H1 (cell line): ENCODE measurements at regions not wholly inside any gene's neighbourhood (a gene's known extent, or its start where the extent isn't known, plus 50 kb on each side); places are given as distances from the start of the nearest gene placed in this dataset.

ENCODE experiments used
- CTCF ChIA-PET: fragments of 300-600 bp; sonication (Branson Sonifier 250); formaldehyde crosslinking; loops from one replicate; lab custom pipeline; 2021; ENCODE audit not compliant: partially characterized antibody; lab: Charles Lee
- POLR2A ChIA-PET: fragments of 300-600 bp; sonication (Branson Sonifier 250); formaldehyde crosslinking; loops from one replicate; lab custom pipeline; 2021; ENCODE audit warnings: inconsistent platforms; ENCODE audit not compliant: partially characterized antibody; lab: Charles Lee
- DNase-seq, 2 experiments: peaks; one replicate each; pipeline versions ENCODE4 v3.0.0 to v3.0.0-alpha.2; 2010 to 2022; ENCODE audit warnings: low spot score in 2 of 2, low read depth in 1 of 2, mixed read lengths in 1 of 2
- FAIRE-seq: peaks from 2 replicates; lab custom pipeline; 2011; peaks lifted over from hg19 to GRCh38; lab: Jason Lieb, UNC
- H2AFZ ChIP-seq: 2 replicates; pipeline ENCODE4 v1.8.1; 2012; ENCODE audit warnings: low read length, inconsistent platforms
- H2AK5ac ChIP-seq: 2 replicates; pipeline ENCODE4 v1.6.1; 2013; ENCODE audit warnings: low read depth, low read length
- H2BK120ac ChIP-seq: replicated peaks from 2 replicates; pipeline ENCODE3; 2013; ENCODE audit warnings: low read depth, low read length, inconsistent platforms
- H2BK12ac ChIP-seq: 2 replicates; pipeline ENCODE4 v1.6.1; 2013; ENCODE audit warnings: low read depth, low read length
- H2BK15ac ChIP-seq: 2 replicates; pipeline ENCODE4 v1.6.1; 2013; ENCODE audit warnings: low read length
- H2BK20ac ChIP-seq: 2 replicates; pipeline ENCODE4 v1.6.1; 2013; ENCODE audit warnings: low read length
- H2BK5ac ChIP-seq: 2 replicates; pipeline ENCODE4 v1.6.1; 2013; ENCODE audit warnings: low read depth, low read length
- H3K14ac ChIP-seq: 2 replicates; pipeline ENCODE4 v1.6.1; 2013; ENCODE audit warnings: inconsistent platforms; ENCODE audit not compliant: insufficient read length
- H3K18ac ChIP-seq: 2 replicates; pipeline ENCODE4 v1.6.1; 2013; ENCODE audit warnings: low read length; ENCODE audit errors: extremely low read depth
- H3K23ac ChIP-seq: 2 replicates; pipeline ENCODE4 v1.6.1; 2013; ENCODE audit warnings: inconsistent platforms; ENCODE audit not compliant: insufficient read length
- H3K23me2 ChIP-seq: 2 replicates; pipeline ENCODE4 v1.6.1; 2013; ENCODE audit warnings: low read depth, low read length
- H3K27ac ChIP-seq: 2 replicates; pipeline ENCODE4 v1.6.1; 2011; ENCODE audit warnings: low read depth, low read length, inconsistent platforms
- H3K27me3 ChIP-seq, 4 experiments: replicated peaks in 1 of 4; 1 replicate in 1 of 4; 2 replicates in 3 of 4; pipeline versions ENCODE4 v1.6.1 to v1.8.1; 2011 to 2013; ENCODE audit warnings: low read length in 3 of 4, mild to moderate bottlenecking in 3 of 4, inconsistent platforms in 2 of 4, mixed read lengths in 2 of 4, moderate library complexity in 1 of 4; ENCODE audit not compliant: control insufficient read depth in 3 of 4, insufficient read depth in 3 of 4; ENCODE audit errors: extremely low read depth in 1 of 4
- H3K36me3 ChIP-seq, 4 experiments: 2 replicates each; pipeline versions ENCODE4 v1.6.1 to v1.8.1; 2011 to 2013; ENCODE audit warnings: mild to moderate bottlenecking in 4 of 4, low read length in 3 of 4, moderate library complexity in 2 of 4, control low read depth in 1 of 4, inconsistent platforms in 1 of 4; ENCODE audit not compliant: insufficient read depth in 4 of 4, control insufficient read depth in 2 of 4
- H3K4ac ChIP-seq: replicated peaks from 2 replicates; pipeline ENCODE3; 2013; ENCODE audit warnings: low read length, low read depth, mixed read lengths, inconsistent platforms; ENCODE audit not compliant: insufficient read length
- H3K4me1 ChIP-seq, 4 experiments: replicated peaks in 1 of 4; 1 replicate in 1 of 4; 2 replicates in 3 of 4; pipeline versions ENCODE4 v1.6.1 to v1.8.1; 2011 to 2013; ENCODE audit warnings: low read length in 3 of 4, inconsistent platforms in 2 of 4, mixed read lengths in 1 of 4; ENCODE audit not compliant: insufficient read depth in 4 of 4, control insufficient read depth in 3 of 4
- H3K4me2 ChIP-seq, 2 experiments: 2 replicates each; pipeline versions ENCODE4 v1.6.1 to v1.8.1; 2011 to 2013; ENCODE audit warnings: low read depth in 2 of 2, low read length in 2 of 2, control low read depth in 1 of 2, inconsistent platforms in 1 of 2, mild to moderate bottlenecking in 1 of 2; ENCODE audit not compliant: insufficient read depth in 1 of 2
- H3K4me3 ChIP-seq, 4 experiments: fragments of 200-600, 300-600 bp in 1 of 4; sonication (generic), shearing (Covaris generic), sonication (Bioruptor Twin) in 1 of 4; 2 replicates each; pipeline versions ENCODE4 v1.5.1 to v1.8.1; 2011 to 2016; ENCODE audit warnings: low read length in 4 of 4, low read depth in 3 of 4, control low read depth in 2 of 4, inconsistent platforms in 2 of 4, mild to moderate bottlenecking in 2 of 4, mixed read lengths in 1 of 4, moderate library complexity in 1 of 4; ENCODE audit not compliant: insufficient read depth in 2 of 4; ENCODE audit errors: extremely low read depth in 1 of 4
- H3K56ac ChIP-seq: replicated peaks from 2 replicates; pipeline ENCODE3; 2013; ENCODE audit warnings: low read depth, mild to moderate bottlenecking, mixed read lengths, low read length, inconsistent platforms; ENCODE audit not compliant: insufficient read length
- H3K79me1 ChIP-seq: 2 replicates; pipeline ENCODE4 v1.6.1; 2013; ENCODE audit warnings: low read depth, low read length, control low read depth
- H3K79me2 ChIP-seq, 2 experiments: 2 replicates each; pipeline versions ENCODE4 v1.6.1 to v1.8.1; 2012 to 2013; ENCODE audit warnings: low read length in 2 of 2, mild to moderate bottlenecking in 2 of 2, inconsistent platforms in 1 of 2; ENCODE audit not compliant: insufficient read depth in 2 of 2, control insufficient read depth in 1 of 2
- H3K9ac ChIP-seq, 4 experiments: replicated peaks in 1 of 4; 1 replicate in 1 of 4; 2 replicates in 3 of 4; pipeline versions ENCODE4 v1.6.1 to v1.8.1; 2011 to 2013; ENCODE audit warnings: low read depth in 3 of 4, low read length in 3 of 4, control low read depth in 2 of 4, mild to moderate bottlenecking in 2 of 4, moderate library complexity in 2 of 4, inconsistent platforms in 1 of 4; ENCODE audit errors: extremely low read depth in 1 of 4
- H3K9me3 ChIP-seq, 2 experiments: 2 replicates each; pipeline versions ENCODE4 v1.6.1 to v1.8.1; 2012 to 2013; ENCODE audit warnings: mild to moderate bottlenecking in 2 of 2, moderate library complexity in 2 of 2, control low read depth in 1 of 2, inconsistent platforms in 1 of 2, low read depth in 1 of 2, low read length in 1 of 2, mixed read lengths in 1 of 2; ENCODE audit not compliant: insufficient read depth in 2 of 2
- H4K20me1 ChIP-seq, 2 experiments: replicated peaks in 1 of 2; 2 replicates each; pipeline versions ENCODE3 to v1.8.1; 2011 to 2013; ENCODE audit warnings: inconsistent platforms in 2 of 2, low read length in 2 of 2, mild to moderate bottlenecking in 1 of 2; ENCODE audit not compliant: insufficient read depth in 2 of 2, control insufficient read depth in 1 of 2
- H4K5ac ChIP-seq: 2 replicates; pipeline ENCODE4 v1.6.1; 2013; ENCODE audit warnings: low read length, low read depth, mixed read lengths, inconsistent platforms; ENCODE audit not compliant: insufficient read length
- H4K8ac ChIP-seq: 2 replicates; pipeline ENCODE4 v1.8.0; 2013; ENCODE audit warnings: mild to moderate bottlenecking, moderate library complexity, low read length, inconsistent platforms; ENCODE audit not compliant: insufficient read depth; ENCODE audit errors: extremely low read depth
- H4K91ac ChIP-seq: replicated peaks from 2 replicates; pipeline ENCODE3; 2013; ENCODE audit warnings: low read length, mixed read lengths, inconsistent platforms; ENCODE audit not compliant: insufficient read length
- BACH1 ChIP-seq: IDR thresholded peaks from 2 replicates; pipeline ENCODE4 v1.6.1; 2012; ENCODE audit warnings: low read length, improper control_type of control experiment
- BCL11A ChIP-seq, 2 experiments: IDR thresholded peaks; one replicate each; pipeline ENCODE4 v1.6.1; 2011; ENCODE audit warnings: low read depth in 2 of 2, low read length in 2 of 2, mild to moderate bottlenecking in 2 of 2
- CEBPB ChIP-seq: IDR thresholded peaks from 2 replicates; pipeline ENCODE4 v1.6.1; 2012; ENCODE audit warnings: low read depth, low read length
- EGR1 ChIP-seq: IDR thresholded peaks from 2 replicates; pipeline ENCODE4 v1.6.1; 2011; ENCODE audit warnings: low read depth, low read length, borderline replicate concordance
- HDAC6 ChIP-seq: IDR thresholded peaks from one replicate; pipeline ENCODE4 v1.7.1; 2012; ENCODE audit warnings: low read depth, mild to moderate bottlenecking, inconsistent platforms, low read length, moderate library complexity
- KDM1A ChIP-seq: fragments of 200-600, 300-600 bp; sonication (generic); IDR thresholded peaks from 2 replicates; pipeline ENCODE4 v1.7.1; 2016; ENCODE audit warnings: mild to moderate bottlenecking, low read length, borderline replicate concordance
- POLR2AphosphoS5 ChIP-seq: IDR thresholded peaks from 2 replicates; pipeline ENCODE4 v1.6.1; 2011; ENCODE audit warnings: low read depth, low read length
- POU5F1 ChIP-seq: IDR thresholded peaks from 2 replicates; pipeline ENCODE4 v1.6.1; 2011; ENCODE audit warnings: low read depth, mild to moderate bottlenecking, low read length, moderate library complexity
- RBBP5 ChIP-seq: IDR thresholded peaks from 2 replicates; pipeline ENCODE4 v1.7.1; 2012; ENCODE audit warnings: low read depth, mild to moderate bottlenecking, inconsistent platforms, low read length, moderate library complexity, borderline replicate concordance
- SIRT6 ChIP-seq: IDR thresholded peaks from one replicate; pipeline ENCODE4 v1.7.1; 2012; ENCODE audit warnings: low read length, inconsistent platforms
- SP2 ChIP-seq: IDR thresholded peaks from 2 replicates; pipeline ENCODE4 v1.6.1; 2012; ENCODE audit warnings: mild to moderate bottlenecking, low read length, inconsistent platforms
- TAF1 ChIP-seq: IDR thresholded peaks from 2 replicates; pipeline ENCODE4 v1.6.1; 2011; ENCODE audit warnings: mild to moderate bottlenecking, low read depth, low read length
- TCF12 ChIP-seq: IDR thresholded peaks from 2 replicates; pipeline ENCODE4 v1.6.1; 2011; ENCODE audit warnings: low read depth, mild to moderate bottlenecking, low read length
- TEAD4 ChIP-seq: IDR thresholded peaks from 2 replicates; pipeline ENCODE4 v1.6.1; 2012; ENCODE audit warnings: low read depth, low read length, inconsistent platforms, mixed read lengths
- YY1 ChIP-seq: IDR thresholded peaks from 2 replicates; pipeline ENCODE4 v1.6.1; 2011; ENCODE audit warnings: low read depth, mild to moderate bottlenecking, low read length
- WGBS, 2 experiments: shearing (Covaris generic) in 1 of 2; methylation state at CpG; one replicate each; pipeline versions ENCODE4 v1.1.6 to v1.1.7; 2013 to 2015; ENCODE audit warnings: low lambda C conversion rate in 2 of 2, mixed read lengths in 2 of 2, inconsistent platforms in 1 of 2, low coverage in 1 of 2, missing lambda C conversion rate in 1 of 2; ENCODE audit not compliant: insufficient replicate concordance in 2 of 2, insufficient coverage in 1 of 2, insufficient read length in 1 of 2; ENCODE audit errors: extremely low coverage in 1 of 2, missing lambda C conversion rate in 1 of 2; 5-methylcytosine and 5-hydroxymethylcytosine counted together

DNA sequence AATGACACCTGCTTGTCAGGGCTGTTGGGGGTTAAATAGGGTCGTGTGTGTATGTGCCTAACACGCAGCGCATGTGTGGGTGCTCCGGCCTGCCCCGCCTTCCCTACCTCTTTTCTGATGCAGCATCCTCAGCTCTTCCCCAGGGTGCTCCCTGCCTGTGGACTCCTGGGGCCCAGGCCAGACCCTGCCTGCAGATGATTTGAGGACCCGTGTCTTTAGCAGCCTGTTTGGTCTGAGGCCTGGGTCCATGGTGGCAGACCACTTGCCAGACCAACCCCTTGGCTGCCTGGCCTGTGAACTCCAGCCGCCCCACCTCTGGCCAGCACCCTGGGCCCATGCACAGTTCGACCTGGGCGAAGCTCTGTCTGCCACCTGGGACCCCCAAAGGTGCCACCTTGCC is 57.0 kb upstream of the SIM2 start:
- H3K4me1 ChIP-seq = no peaks in the 10 kb centered on the region
- H3K36me3 ChIP-seq = no peaks in the 10 kb centered on the region
- no peaks in the 10 kb centered on the region for H3K79me1 ChIP-seq
- no peak overlapping the region for H3K4ac ChIP-seq
- no peak overlapping the region for H3K27ac ChIP-seq
- FAIRE-seq (no peak), DNase-seq (no peak)
- H3K27me3 ChIP-seq = no peaks in the 10 kb centered on the region; a peak in 1 of 7 replicates
- no peak overlapping the region for H2BK5ac ChIP-seq
- no peak overlapping the region; the same call in 1 of the 2 replicates for H4K8ac ChIP-seq
- TF ChIP-seq TEAD4 (no peak), TAF1 (no peak), POLR2AphosphoS5 (no peak), BCL11A (IDR thresholded peaks at IDR 0.05; ENCODE audit: low read depth in 2 of 2, low read length in 2 of 2) (no peak), TCF12 (no peak), RBBP5 (no peak), YY1 (no peak), CEBPB (no peak), SP2 (no peak), SIRT6 (no peak), HDAC6 (no peak), EGR1 (no peak), BACH1 (no peak), KDM1A (no peak), POU5F1 (no peak)
- no peak overlapping the region for H3K23ac ChIP-seq
- no peak overlapping the region for H4K5ac ChIP-seq
- no peak overlapping the region for H3K4me3 ChIP-seq
- H2BK120ac ChIP-seq = no peak overlapping the region
- H3K4me2 ChIP-seq = no peak overlapping the region
- no peak overlapping the region for H2AFZ ChIP-seq
- no peaks in the 10 kb centered on the region for H4K20me1 ChIP-seq
- no peaks in the 10 kb centered on the region for H3K23me2 ChIP-seq
- H4K91ac ChIP-seq = no peak overlapping the region
- no peaks in the 10 kb centered on the region for H3K79me2 ChIP-seq
- no peak overlapping the region for H2AK5ac ChIP-seq
- H2BK15ac ChIP-seq = peak overlapping the region; percentile 72; the same call in 1 of the 2 replicates
- WGBS, 2 experiments = 86% methylated on average over 9 of the region's 9 CpGs; no CpG with 5 or more reads in 1 of the 2 experiments
- H3K18ac ChIP-seq = no peak overlapping the region
- CTCF ChIA-PET = interaction anchor here (0.8 to 2.4 kb wide), 9 partner anchors 10 to 294 kb away, joined by 3 to 6 read pairs (median 4); no protein-coding TSS in a partner anchor
- H2BK12ac ChIP-seq = no peak overlapping the region
- no peak overlapping the region for H3K56ac ChIP-seq
- no peak overlapping the region for H3K14ac ChIP-seq
- POLR2A ChIA-PET = no interaction called here
- H3K9ac ChIP-seq = no peak overlapping the region
- H3K9me3 ChIP-seq = no peaks in the 10 kb centered on the region
- H2BK20ac ChIP-seq = no peak overlapping the region
